Hematopoietic multipotent progenitor cell treated with erythropoietin and hydrocortisone succinate and interleukin-3 and kit ligand, for 17 days (in vitro differentiated cells): ENCODE measurements at regions not wholly inside any gene's neighbourhood (a gene's known extent, or its start where the extent isn't known, plus 50 kb on each side); places are given as distances from the start of the nearest gene placed in this dataset.
"Not testable (repeated sequence)": the region's sequence is repeated elsewhere in the genome, so short reads cannot be mapped to it uniquely, and the experiment has no call there.

Source experiments
- DNase-seq: peaks from one replicate; pipeline ENCODE4 v3.0.0-alpha.2; 2015; ENCODE audit warnings: low spot score

- DNase-seq: no peak
Measured at GRCh38 chr12:131578828-131579470, 131.9 kb upstream of the SFSWAP start.

GRCh38 chr12:131583090-131583712 lies 127.7 kb upstream of the SFSWAP start:
- DNase-seq: no peak

GRCh38 chr12:131586269-131586668 lies 124.6 kb upstream of the SFSWAP start:
- DNase-seq: no peak

- DNase-seq: no peak
Measured at GRCh38 chr12:131586761-131587160, 124.1 kb upstream of the SFSWAP start.

GRCh38 chr12:131587565-131587964 lies 123.3 kb upstream of the SFSWAP start:
- DNase-seq: no peak

GRCh38 chr12:131589221-131589897 lies 121.5 kb upstream of the SFSWAP start:
- DNase-seq: no peak

- DNase-seq: no peak
Measured at GRCh38 chr12:131589966-131590365, 120.9 kb upstream of the SFSWAP start.

- no peak for DNase-seq
Measured at GRCh38 chr12:131591136-131591535, 119.8 kb upstream of the SFSWAP start.

GRCh38 chr12:131591714-131592709 lies 118.9 kb upstream of the SFSWAP start:
- DNase-seq: no peak

GRCh38 chr12:131592972-131593371 lies 117.9 kb upstream of the SFSWAP start:
- no peak for DNase-seq

- DNase-seq: no peak
Measured at GRCh38 chr12:131593406-131593805, 117.5 kb upstream of the SFSWAP start.

GRCh38 chr12:131596115-131596514 lies 114.8 kb upstream of the SFSWAP start:
- DNase-seq: no peak

- DNase-seq: no peak
Measured at GRCh38 chr12:131597333-131597732, 113.6 kb upstream of the SFSWAP start.

- no peak for DNase-seq
Measured at GRCh38 chr12:131598717-131599116, 112.2 kb upstream of the SFSWAP start.

- no peak for DNase-seq
Measured at GRCh38 chr12:131599190-131600159, 111.4 kb upstream of the SFSWAP start.

- DNase-seq: no peak
Measured at GRCh38 chr12:131600160-131600532, 110.7 kb upstream of the SFSWAP start.

- not testable (repeated sequence) for DNase-seq
Measured at GRCh38 chr12:131601499-131601898, 109.4 kb upstream of the SFSWAP start.

GRCh38 chr12:131603106-131603938 lies 107.6 kb upstream of the SFSWAP start:
- DNase-seq: no peak

- no peak for DNase-seq
Measured at GRCh38 chr12:131603939-131604795, 106.7 kb upstream of the SFSWAP start.
